Gastrocnemius medialis (tissue), 4 donors: ENCODE measurements at regions not wholly inside any gene's neighbourhood (a gene's known extent, or its start where the extent isn't known, plus 50 kb on each side); places are given as distances from the start of the nearest gene placed in this dataset.

Source experiments
- ATAC-seq, 2 donors: fragments of 150-250 bp; one replicate each; pipeline ENCODE4 v1.9.1; 2016
- DNase-seq, 2 donors: peaks; one replicate each; pipeline ENCODE4 v3.0.0-alpha.2; 2019
- H3K27ac ChIP-seq, 4 donors: fragments of 200-600 bp; sonication (generic); 1 replicate in 1 of 4; 2 replicates in 3 of 4; pipeline ENCODE4 v1.5.1; 2016 to 2018; ENCODE audit warnings: mild to moderate bottlenecking in 2 of 4, moderate library complexity in 1 of 4
- H3K27me3 ChIP-seq, 3 donors: fragments of 200-600 bp; sonication (generic) in 2 of 3; 1 replicate in 1 of 3; 2 replicates in 2 of 3; pipeline versions ENCODE4 v1.5.1 to v1.6.0; 2016 to 2019; ENCODE audit warnings: mild to moderate bottlenecking in 1 of 3, moderate library complexity in 1 of 3
- H3K36me3 ChIP-seq, 2 donors: fragments of 200-600 bp; sonication (generic) in 1 of 2; one replicate each; pipeline ENCODE4 v1.5.1; 2017 to 2018
- H3K4me1 ChIP-seq, 2 donors: fragments of 200-600 bp; sonication (generic) in 1 of 2; one replicate each; pipeline ENCODE4 v1.5.1; 2016 to 2017; ENCODE audit warnings: mild to moderate bottlenecking in 2 of 2
- H3K4me3 ChIP-seq, 4 donors: fragments of 200-600 bp; sonication (generic) in 3 of 4; 1 replicate in 1 of 4; 2 replicates in 3 of 4; pipeline ENCODE4 v1.5.1; 2016 to 2019; ENCODE audit warnings: mild to moderate bottlenecking in 2 of 4
- H3K9me3 ChIP-seq, 3 donors: fragments of 200-600 bp; sonication (generic) in 2 of 3; 1 replicate in 1 of 3; 2 replicates in 2 of 3; pipeline ENCODE4 v1.5.1; 2016 to 2019
- CTCF ChIP-seq, 5 experiments: fragments of 450-650 bp in 3 of 5; fragments of 200-600 bp in 2 of 5; sonication (generic) in 2 of 5; IDR thresholded peaks in 4 of 5; conservative IDR thresholded peaks in 1 of 5; 1 replicate in 4 of 5; 2 replicates in 1 of 5; pipeline ENCODE4 v1.5.1; 2016 to 2019; ENCODE audit warnings: antibody characterized with exemption in 5 of 5, mild to moderate bottlenecking in 3 of 5, moderate library complexity in 3 of 5
- POLR2A ChIP-seq, 2 donors: fragments of 450-650 bp; IDR thresholded peaks; one replicate each; pipeline ENCODE4 v1.6.1; 2017; ENCODE audit warnings: antibody characterized with exemption in 2 of 2, mild to moderate bottlenecking in 2 of 2, moderate library complexity in 2 of 2
- in situ Hi-C, 4 donors: fragments of 200-750 bp; cut with MboI; loops; one replicate each; pipeline versions ENCODE4 v1.15.0 to v1.8.0; 2017; ENCODE audit warnings: low sequenced_read_pairs in 4 of 4
- intact Hi-C: fragments of 100-400 bp; cut with DNase I; formaldehyde crosslinking; loops from one replicate; pipeline ENCODE4 v1.15.1; 2023; ENCODE audit warnings: low total_unique reads

- TF ChIP-seq CTCF (IDR thresholded peaks at IDR 0.05 in 4 of 5, conservative IDR thresholded peaks at IDR 0.05 in 1 of 5) (no peak), POLR2A (IDR thresholded peaks at IDR 0.05) (no peak)
- Histone ChIP-seq H3K27me3 (peaks cover 17 to 23% (median 19%) of the 10 kb centered on the region in 3 donors), H3K4me1 (no peaks in the 10 kb centered on the region), H3K36me3 (no peaks in the 10 kb centered on the region), H3K9me3 (no peaks in the 10 kb centered on the region), H3K27ac (no peak overlapping the region), H3K4me3 (no peak overlapping the region)
- in situ Hi-C loops (no loop called here), intact Hi-C loops (no loop called here)
- no peak for DNase-seq
- no peak for ATAC-seq
Measured at GRCh38 chr20:46810448-46811223, 84.0 kb upstream of the EYA2 start.

GRCh38 chr20:46811224-46812084 is 83.2 kb upstream of the EYA2 start:
- ATAC-seq = no peak
- Histone ChIP-seq H3K27ac (no peak overlapping the region), H3K4me3 (no peak overlapping the region), H3K9me3 (no peaks in the 10 kb centered on the region), H3K36me3 (no peaks in the 10 kb centered on the region), H3K4me1 (no peaks in the 10 kb centered on the region), H3K27me3 (peaks cover 20 to 23% (median 20%) of the 10 kb centered on the region in 3 donors)
- no peak for DNase-seq
- TF ChIP-seq CTCF (IDR thresholded peaks at IDR 0.05 in 4 of 5, conservative IDR thresholded peaks at IDR 0.05 in 1 of 5) (no peak), POLR2A (IDR thresholded peaks at IDR 0.05) (no peak)
- in situ Hi-C loops (no loop called here), intact Hi-C loops (no loop called here)

GRCh38 chr20:46814366-46815232 is 80.0 kb upstream of the EYA2 start:
- H3K27me3 ChIP-seq = peaks cover 20 to 23% (median 20%) of the 10 kb centered on the region in 3 donors
- no peaks in the 10 kb centered on the region for H3K36me3 ChIP-seq
- no peak for ATAC-seq
- in situ Hi-C loops (no loop called here), intact Hi-C loops (no loop called here)
- H3K27ac ChIP-seq = no peak overlapping the region
- TF ChIP-seq CTCF (IDR thresholded peaks at IDR 0.05 in 4 of 5, conservative IDR thresholded peaks at IDR 0.05 in 1 of 5) (no peak), POLR2A (IDR thresholded peaks at IDR 0.05) (no peak)
- H3K4me3 ChIP-seq = no peak overlapping the region
- H3K4me1 ChIP-seq = no peaks in the 10 kb centered on the region
- H3K9me3 ChIP-seq = no peaks in the 10 kb centered on the region
- no peak for DNase-seq

- ATAC-seq = no peak
- in situ Hi-C loops (no loop called here), intact Hi-C loops (no loop called here)
- H3K27me3 ChIP-seq = peaks cover 14 to 20% (median 16%) of the 10 kb centered on the region in 3 donors
- H3K9me3 ChIP-seq = no peaks in the 10 kb centered on the region
- no peak overlapping the region for H3K27ac ChIP-seq
- no peaks in the 10 kb centered on the region for H3K36me3 ChIP-seq
- H3K4me3 ChIP-seq = no peak overlapping the region
- TF ChIP-seq CTCF (IDR thresholded peaks at IDR 0.05 in 4 of 5, conservative IDR thresholded peaks at IDR 0.05 in 1 of 5) (no peak), POLR2A (IDR thresholded peaks at IDR 0.05) (no peak)
- H3K4me1 ChIP-seq = no peaks in the 10 kb centered on the region
- no peak for DNase-seq
Measured at GRCh38 chr20:46816097-46816496, 78.5 kb upstream of the EYA2 start.
